Mammary epithelial cell (primary cell): ENCODE measurements at regions not wholly inside any gene's neighbourhood (a gene's known extent, or its start where the extent isn't known, plus 50 kb on each side); places are given as distances from the start of the nearest gene placed in this dataset.

Experiments
- CTCF ChIP-seq, 2 donors: IDR thresholded peaks in 1 of 2; conservative IDR thresholded peaks in 1 of 2; 2 replicates each; pipeline ENCODE4 v1.5.1; 2011 to 2012; ENCODE audit warnings: inconsistent platforms in 2 of 2, low read length in 2 of 2, mild to moderate bottlenecking in 2 of 2, control low read depth in 1 of 2, low read depth in 1 of 2; ENCODE audit not compliant: insufficient read depth in 1 of 2; ENCODE audit errors: extremely low read depth in 1 of 2
- EZH2 ChIP-seq: IDR thresholded peaks from 2 replicates; pipeline ENCODE4 v1.6.1; 2012; ENCODE audit warnings: low read length, inconsistent platforms, borderline replicate concordance

- no peak for TF ChIP-seq CTCF (conservative IDR thresholded peaks at IDR 0.05 in 1 of 2, IDR thresholded peaks at IDR 0.05 in 1 of 2; ENCODE audit: extremely low read depth in 1 of 2, insufficient read depth in 1 of 2, low read depth in 1 of 2, low read length in 2 of 2)
- TF ChIP-seq EZH2 = no peak
These were observed 347.4 kb upstream of the FGF13 start for GRCh38 chrX:139058831-139059495.
